Activated CD4-positive, alpha-beta memory T cell treated with anti-CD3 and anti-CD28 coated beads for 36 hours (primary cell): ENCODE measurements at regions not wholly inside any gene's neighbourhood (a gene's known extent, or its start where the extent isn't known, plus 50 kb on each side); places are given as distances from the start of the nearest gene placed in this dataset.

Experiments
- CTCF ChIA-PET: fragments of 350-600 bp; sonication (Branson Sonifier 250); formaldehyde crosslinking; loops from one replicate; lab custom pipeline; 2021; ENCODE audit warnings: antibody characterized with exemption, inconsistent platforms; lab: Charles Lee
- POLR2A ChIA-PET: fragments of 350-600 bp; sonication (Branson Sonifier 250); formaldehyde crosslinking; loops from one replicate; lab custom pipeline; 2021; ENCODE audit warnings: antibody characterized with exemption; lab: Charles Lee
- DNase-seq: peaks from one replicate; pipeline ENCODE4 v3.0.0-alpha.2; 2020
- H3K27ac Mint-ChIP-seq: one replicate; pipeline ENCODE4 v1.8.0; 2021; ENCODE audit warnings: mixed read lengths
- H3K27me3 Mint-ChIP-seq: one replicate; pipeline ENCODE4 v1.8.0; 2021; ENCODE audit warnings: mixed read lengths
- H3K36me3 Mint-ChIP-seq: one replicate; pipeline ENCODE4 v1.8.0; 2021; ENCODE audit warnings: mixed read lengths
- H3K4me1 Mint-ChIP-seq: one replicate; pipeline ENCODE4 v1.8.0; 2021; ENCODE audit warnings: low read depth, mixed read lengths
- H3K4me3 Mint-ChIP-seq: one replicate; pipeline ENCODE4 v1.8.0; 2021; ENCODE audit warnings: mild to moderate bottlenecking, mixed read lengths
- H3K9me3 Mint-ChIP-seq: one replicate; pipeline ENCODE4 v1.8.0; 2021; ENCODE audit warnings: mixed read lengths
- intact Hi-C: fragments of 100-400 bp; cut with micrococcal nuclease; formaldehyde crosslinking; loops from one replicate; pipeline ENCODE4 v1.15.1; 2023

DNA sequence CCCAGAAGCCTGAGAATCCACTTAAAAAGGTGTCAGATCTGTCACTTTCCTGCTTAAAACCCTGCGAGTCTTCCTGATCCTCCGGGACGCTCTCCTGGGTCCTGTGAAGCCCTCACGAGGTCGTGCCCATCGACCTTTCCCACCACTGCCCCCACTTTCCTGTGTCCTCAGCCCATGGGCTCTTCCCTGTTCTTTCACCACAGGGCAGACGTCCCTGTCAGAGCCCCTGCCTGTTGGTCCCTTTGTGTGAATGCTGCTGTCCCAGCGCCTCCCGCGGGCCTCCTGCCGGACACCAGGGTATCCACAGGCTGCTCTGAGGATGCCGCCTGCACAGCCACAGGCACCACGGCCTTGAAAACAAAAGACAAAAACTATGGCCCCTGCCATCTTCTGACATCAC, 125.6 kb downstream of the TMEM18 start:
- Mint-ChIP-seq H3K4me1 (no peaks in the 10 kb centered on the region), H3K27me3 (peaks cover 20% of the 10 kb centered on the region), H3K9me3 (no peaks in the 10 kb centered on the region), H3K27ac (no peak overlapping the region), H3K4me3 (no peak overlapping the region), H3K36me3 (no peaks in the 10 kb centered on the region)
- POLR2A ChIA-PET = no interaction called here
- no peak for DNase-seq
- intact Hi-C loops = no loop called here
- CTCF ChIA-PET = no interaction called here

DNA sequence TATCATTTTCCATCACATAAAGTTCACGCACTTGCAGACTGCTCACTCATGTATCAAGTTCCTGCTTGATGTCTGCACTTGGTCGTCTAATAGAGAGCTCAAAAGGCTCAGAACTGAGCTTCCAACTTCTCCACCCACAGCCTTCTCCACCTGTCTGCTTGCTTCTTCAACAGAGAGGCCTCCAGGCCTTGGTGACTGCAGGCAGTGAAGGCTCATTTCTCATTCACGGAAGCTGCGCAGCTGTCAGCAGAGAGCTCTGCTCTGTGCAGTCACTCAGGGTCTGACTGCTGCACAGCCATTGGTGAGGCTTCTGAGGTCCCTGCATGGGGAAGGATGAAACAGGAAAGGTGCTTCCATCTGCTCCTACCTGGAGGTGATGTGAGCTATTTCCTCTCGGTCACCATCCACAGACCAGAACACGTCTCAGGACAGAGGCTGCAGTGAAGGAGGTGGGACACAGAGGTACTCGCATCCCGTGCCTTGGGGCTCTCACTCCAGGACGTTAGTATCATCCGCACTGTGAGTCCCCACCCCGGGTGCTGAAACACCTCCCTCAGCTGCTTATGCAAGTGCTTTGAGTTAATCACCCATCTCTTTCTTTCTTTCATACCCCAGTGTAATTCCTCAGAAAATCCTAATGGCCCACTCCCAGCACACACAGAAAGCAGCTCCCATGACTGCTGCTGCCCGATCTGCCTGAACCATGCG, 126.2 kb downstream of the TMEM18 start:
- Mint-ChIP-seq H3K36me3 (no peaks in the 10 kb centered on the region), H3K4me3 (no peak overlapping the region), H3K4me1 (no peaks in the 10 kb centered on the region), H3K9me3 (no peaks in the 10 kb centered on the region), H3K27me3 (peaks cover 20% of the 10 kb centered on the region), H3K27ac (no peak overlapping the region)
- intact Hi-C loops = no loop called here
- DNase-seq = no peak
- ChIA-PET CTCF (no interaction called here), POLR2A (no interaction called here)

DNA sequence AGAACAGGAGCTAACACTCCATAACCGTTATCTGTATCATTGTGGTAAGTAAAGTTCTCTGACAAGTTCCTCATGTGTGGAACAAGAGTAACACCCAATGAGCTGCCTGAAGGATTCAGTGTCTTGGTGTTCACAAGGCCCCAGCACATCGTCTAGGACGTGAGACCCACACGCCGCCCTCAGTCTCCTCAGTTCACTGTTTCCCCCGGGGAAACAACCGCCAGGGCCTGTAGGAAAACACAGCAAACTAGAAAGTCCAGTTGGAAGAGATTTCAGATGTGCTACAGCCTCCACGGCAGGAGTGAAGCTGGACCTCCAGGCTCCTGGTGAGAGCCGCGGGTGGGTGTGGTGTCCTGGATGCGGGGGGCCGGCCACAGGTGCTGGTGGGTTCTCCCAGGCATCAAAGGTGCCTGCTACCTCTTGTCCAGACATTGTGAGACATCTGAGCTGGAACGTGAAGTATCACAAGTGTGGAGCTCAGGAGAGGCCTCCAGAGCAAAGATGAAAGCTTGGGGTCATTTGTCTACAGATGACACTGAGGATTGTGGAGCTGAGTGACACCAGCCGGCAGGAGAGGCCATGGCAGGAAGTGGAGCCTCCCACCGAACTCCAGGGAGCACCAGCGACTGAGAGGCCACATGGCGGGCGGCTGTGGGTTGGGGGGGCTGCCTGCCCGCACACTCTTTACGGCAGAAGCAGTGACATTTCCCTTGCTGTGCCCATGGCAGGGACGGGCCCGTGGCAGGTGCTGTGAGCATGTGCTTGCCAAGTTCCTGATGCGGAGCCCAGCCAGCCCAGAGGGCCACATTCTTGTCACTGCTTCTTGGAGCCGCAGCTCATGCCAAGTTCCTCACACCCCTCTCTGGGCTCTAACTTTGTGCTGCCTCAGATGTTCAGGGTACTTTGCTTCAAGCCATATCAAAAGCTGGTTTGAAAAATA, 131.2 kb downstream of the TMEM18 start:
- Mint-ChIP-seq H3K9me3 (no peaks in the 10 kb centered on the region), H3K4me3 (no peak overlapping the region), H3K36me3 (no peaks in the 10 kb centered on the region), H3K27me3 (peaks cover 27% of the 10 kb centered on the region), H3K27ac (no peak overlapping the region), H3K4me1 (no peaks in the 10 kb centered on the region)
- intact Hi-C loops = no loop called here
- no peak for DNase-seq
- ChIA-PET POLR2A (no interaction called here), CTCF (no interaction called here)

DNA sequence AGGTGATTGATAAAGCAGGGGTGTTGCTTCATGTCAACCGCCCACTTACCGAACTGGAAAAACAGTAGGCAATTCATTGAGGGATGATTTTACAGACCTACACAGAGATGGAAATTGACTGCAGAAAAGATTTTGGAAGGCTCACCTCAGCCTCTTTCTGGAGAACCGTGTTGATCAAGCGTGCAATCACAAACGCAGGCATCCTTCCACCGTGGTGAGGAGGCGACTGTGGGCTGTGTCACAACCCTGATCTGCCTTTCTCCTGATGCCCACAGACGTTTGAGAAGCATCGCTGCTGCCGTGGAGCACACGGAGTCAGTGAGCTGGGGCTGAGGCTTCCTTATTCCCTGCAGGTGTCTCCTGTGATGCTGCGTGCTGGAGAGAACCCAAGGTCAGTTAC, 132.0 kb downstream of the TMEM18 start:
- Mint-ChIP-seq H3K4me3 (no peak overlapping the region), H3K9me3 (no peaks in the 10 kb centered on the region), H3K27ac (no peak overlapping the region), H3K4me1 (no peaks in the 10 kb centered on the region), H3K36me3 (no peaks in the 10 kb centered on the region), H3K27me3 (peaks cover 27% of the 10 kb centered on the region)
- DNase-seq = no peak
- intact Hi-C loops = no loop called here
- ChIA-PET CTCF (no interaction called here), POLR2A (no interaction called here)

DNA sequence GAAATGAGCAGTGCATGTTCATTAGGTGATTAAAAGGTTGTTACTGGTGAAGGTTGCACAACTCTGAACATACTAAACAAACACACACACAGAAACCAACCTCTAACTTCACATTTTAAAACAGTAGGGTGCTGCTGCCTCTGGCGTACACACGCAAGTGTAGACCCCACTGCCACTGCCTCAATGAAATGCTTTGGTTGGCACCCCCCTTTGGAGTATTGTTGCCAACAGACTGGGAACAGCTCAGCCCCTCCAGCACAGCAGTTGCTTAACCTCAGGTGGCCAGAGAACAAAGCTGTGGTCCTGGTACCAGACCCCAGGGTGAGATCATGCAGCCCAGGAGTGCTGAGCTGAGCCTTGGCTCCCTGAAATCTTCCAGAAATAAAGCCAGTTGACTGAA, 138.6 kb downstream of the TMEM18 start:
- peaks cover 3% of the 10 kb centered on the region for H3K9me3 Mint-ChIP-seq
- no peaks in the 10 kb centered on the region for H3K4me1 Mint-ChIP-seq
- ChIA-PET POLR2A (no interaction called here), CTCF (no interaction called here)
- DNase-seq = no peak
- no peak overlapping the region for H3K4me3 Mint-ChIP-seq
- peaks cover 33% of the 10 kb centered on the region for H3K27me3 Mint-ChIP-seq
- intact Hi-C loops = no loop called here
- no peaks in the 10 kb centered on the region for H3K36me3 Mint-ChIP-seq
- no peak overlapping the region for H3K27ac Mint-ChIP-seq

DNA sequence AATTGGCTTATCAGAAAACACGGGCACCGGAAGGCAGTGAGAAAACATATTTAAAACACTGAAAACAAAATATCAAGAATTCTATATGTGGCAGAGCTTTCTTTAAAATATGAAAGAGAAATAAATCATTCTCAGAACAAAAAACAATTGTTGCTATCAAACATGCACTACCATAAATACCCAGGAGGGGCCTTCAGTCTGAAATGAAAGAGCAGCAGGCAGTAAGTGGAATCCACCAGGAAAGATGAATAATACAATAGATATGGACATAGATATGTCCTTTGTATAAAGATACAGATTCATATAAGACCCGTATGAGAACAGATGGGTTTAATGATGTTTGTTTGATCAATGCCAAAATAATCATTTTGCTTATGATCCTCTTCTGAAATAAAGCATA, 142.0 kb downstream of the TMEM18 start:
- intact Hi-C loops = no loop called here
- H3K36me3 Mint-ChIP-seq = no peaks in the 10 kb centered on the region
- DNase-seq = no peak
- ChIA-PET POLR2A (no interaction called here), CTCF (no interaction called here)
- peaks cover 10% of the 10 kb centered on the region for H3K9me3 Mint-ChIP-seq
- peaks cover 30% of the 10 kb centered on the region for H3K27me3 Mint-ChIP-seq
- H3K27ac Mint-ChIP-seq = no peak overlapping the region
- H3K4me1 Mint-ChIP-seq = no peaks in the 10 kb centered on the region
- H3K4me3 Mint-ChIP-seq = no peak overlapping the region

DNA sequence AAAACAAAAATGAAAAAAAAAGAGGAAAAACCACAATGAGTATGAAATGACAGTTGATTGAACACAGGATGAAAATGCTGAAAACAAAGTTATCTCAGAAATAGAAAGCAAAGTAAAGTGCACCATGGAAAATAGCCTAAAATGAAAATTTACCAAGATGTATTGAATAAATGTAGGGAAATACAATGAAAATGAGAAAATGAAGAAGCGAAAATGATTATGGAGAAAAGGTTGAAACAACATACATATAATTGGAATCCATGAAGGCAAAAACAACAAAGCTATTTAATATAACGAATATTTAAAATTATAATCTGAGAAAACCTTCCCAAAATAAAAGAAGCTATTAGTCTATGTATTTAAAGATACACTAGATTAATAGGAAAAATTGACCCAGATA, 147.4 kb downstream of the TMEM18 start:
- Mint-ChIP-seq H3K4me3 (no peak overlapping the region), H3K9me3 (peaks cover 10% of the 10 kb centered on the region), H3K27me3 (peaks cover 13% of the 10 kb centered on the region), H3K36me3 (no peaks in the 10 kb centered on the region), H3K4me1 (no peaks in the 10 kb centered on the region), H3K27ac (no peak overlapping the region)
- intact Hi-C loops = loop anchor here (1.0 kb wide), 1 partner anchor 108 kb away; no protein-coding TSS in a partner anchor
- ChIA-PET POLR2A (no interaction called here), CTCF (interaction anchor here (1.5 to 1.9 kb wide), 3 partner anchors 107 to 137 kb away, joined by 4 to 11 read pairs (median 6); no protein-coding TSS in a partner anchor)
- no peak for DNase-seq

DNA sequence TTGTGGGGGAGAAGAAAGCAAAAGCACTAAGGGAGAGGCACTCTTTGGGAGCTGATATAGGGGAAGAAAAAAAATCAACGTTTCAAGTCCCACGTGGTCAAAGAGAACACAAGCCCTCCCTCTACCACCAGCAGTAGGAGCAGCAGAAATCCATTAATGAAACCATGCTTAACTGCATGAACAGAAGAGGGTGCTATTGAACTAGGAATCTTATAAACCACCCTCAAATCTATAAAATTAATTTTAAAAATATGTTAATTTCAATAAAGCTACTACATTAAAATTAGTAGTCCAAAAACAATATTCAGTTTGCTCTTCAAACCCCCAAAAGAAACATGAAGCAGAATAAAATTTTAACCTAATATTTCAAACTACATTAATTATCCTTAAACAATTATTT, 147.8 kb downstream of the TMEM18 start:
- intact Hi-C loops = loop anchor here (1.0 kb wide), 1 partner anchor 109 kb away; no protein-coding TSS in a partner anchor
- Mint-ChIP-seq H3K36me3 (no peaks in the 10 kb centered on the region), H3K4me1 (no peaks in the 10 kb centered on the region), H3K27ac (no peak overlapping the region), H3K4me3 (no peak overlapping the region), H3K9me3 (peaks cover 10% of the 10 kb centered on the region), H3K27me3 (peaks cover 15% of the 10 kb centered on the region)
- ChIA-PET POLR2A (no interaction called here), CTCF (interaction anchor here (1.5 to 1.9 kb wide), 3 partner anchors 107 to 137 kb away, joined by 4 to 11 read pairs (median 6); no protein-coding TSS in a partner anchor)
- DNase-seq = no peak

DNA sequence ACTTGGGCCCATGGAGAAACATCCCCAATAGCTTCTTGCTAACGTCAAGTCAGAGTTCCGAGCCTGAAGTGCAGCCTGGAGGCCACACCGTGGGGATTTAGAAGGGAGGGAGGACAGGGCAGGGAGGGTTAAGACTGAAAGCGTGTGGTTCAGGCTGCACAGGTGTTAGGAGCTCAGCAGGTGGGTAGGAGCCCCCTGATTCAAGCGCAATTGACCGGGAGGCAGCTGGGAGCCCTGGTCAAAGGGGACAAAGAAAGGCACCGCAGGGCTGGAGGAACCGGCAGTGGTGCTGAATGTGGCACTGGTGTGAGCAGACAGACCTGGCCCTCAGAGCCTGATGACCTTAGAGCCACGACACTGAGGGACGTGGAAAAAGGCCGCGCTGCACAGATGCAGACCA, 149.6 kb downstream of the TMEM18 start:
- POLR2A ChIA-PET = no interaction called here

DNA sequence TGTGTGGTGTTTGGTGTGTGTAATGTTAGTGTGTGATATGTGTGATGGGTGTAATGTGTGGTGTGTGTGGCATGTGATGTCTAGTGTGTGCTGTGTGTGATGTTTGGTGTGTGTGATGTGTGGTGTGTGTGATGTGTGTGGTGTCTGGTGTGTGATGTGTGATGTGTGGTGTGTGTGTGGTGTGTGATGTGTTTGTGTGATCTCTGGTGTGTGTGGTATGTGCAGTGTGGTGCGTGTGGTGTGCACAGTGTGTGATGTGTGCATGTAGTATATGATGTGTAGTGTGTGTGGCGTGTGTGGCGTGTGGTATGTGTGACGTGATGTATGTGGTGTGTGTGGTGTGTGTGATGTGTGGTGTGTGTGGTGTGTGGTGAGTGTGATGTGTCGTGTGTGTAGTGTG, 150.3 kb downstream of the TMEM18 start:
- H3K9me3 Mint-ChIP-seq = peaks cover 7% of the 10 kb centered on the region
- ChIA-PET POLR2A (no interaction called here), CTCF (no interaction called here)
- no peak overlapping the region for H3K4me3 Mint-ChIP-seq
- H3K27me3 Mint-ChIP-seq = peaks cover 22% of the 10 kb centered on the region
- DNase-seq = no peak
- intact Hi-C loops = no loop called here
- no peak overlapping the region for H3K27ac Mint-ChIP-seq
- H3K36me3 Mint-ChIP-seq = no peaks in the 10 kb centered on the region
- H3K4me1 Mint-ChIP-seq = no peaks in the 10 kb centered on the region

More for the DNA sequence above, 149.6 kb downstream of the TMEM18 start:
- DNase-seq = no peak
- Mint-ChIP-seq H3K4me1 (no peaks in the 10 kb centered on the region), H3K4me3 (no peak overlapping the region), H3K36me3 (no peaks in the 10 kb centered on the region), H3K27ac (no peak overlapping the region), H3K9me3 (peaks cover 10% of the 10 kb centered on the region), H3K27me3 (peaks cover 21% of the 10 kb centered on the region)
- CTCF ChIA-PET = no interaction called here
- intact Hi-C loops = no loop called here

DNA sequence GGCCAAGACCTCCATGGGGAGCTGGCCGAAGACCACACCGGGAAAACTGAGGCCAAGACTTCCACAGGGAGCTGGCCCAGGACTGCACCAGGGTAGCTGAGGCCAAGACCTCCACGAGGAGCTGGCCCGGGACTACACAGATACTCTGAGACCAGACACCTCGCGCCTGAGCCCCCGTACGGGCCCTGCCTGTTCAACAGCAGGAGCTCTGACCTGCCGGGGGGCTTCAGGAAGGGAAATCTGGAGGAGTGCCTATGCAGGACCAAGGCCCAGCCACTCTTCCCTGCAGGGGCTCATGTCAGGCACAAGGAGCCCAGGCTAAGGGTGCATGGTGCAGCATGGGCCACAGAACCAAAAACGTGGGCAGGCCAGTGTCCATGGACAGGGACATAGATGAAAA, 151.6 kb downstream of the TMEM18 start:
- H3K27me3 Mint-ChIP-seq = peaks cover 18% of the 10 kb centered on the region
- H3K9me3 Mint-ChIP-seq = peaks cover 3% of the 10 kb centered on the region
- intact Hi-C loops = no loop called here
- no peak for DNase-seq
- no peaks in the 10 kb centered on the region for H3K36me3 Mint-ChIP-seq
- no peaks in the 10 kb centered on the region for H3K4me1 Mint-ChIP-seq
- ChIA-PET POLR2A (no interaction called here), CTCF (no interaction called here)
- no peak overlapping the region for H3K4me3 Mint-ChIP-seq
- no peak overlapping the region for H3K27ac Mint-ChIP-seq

DNA sequence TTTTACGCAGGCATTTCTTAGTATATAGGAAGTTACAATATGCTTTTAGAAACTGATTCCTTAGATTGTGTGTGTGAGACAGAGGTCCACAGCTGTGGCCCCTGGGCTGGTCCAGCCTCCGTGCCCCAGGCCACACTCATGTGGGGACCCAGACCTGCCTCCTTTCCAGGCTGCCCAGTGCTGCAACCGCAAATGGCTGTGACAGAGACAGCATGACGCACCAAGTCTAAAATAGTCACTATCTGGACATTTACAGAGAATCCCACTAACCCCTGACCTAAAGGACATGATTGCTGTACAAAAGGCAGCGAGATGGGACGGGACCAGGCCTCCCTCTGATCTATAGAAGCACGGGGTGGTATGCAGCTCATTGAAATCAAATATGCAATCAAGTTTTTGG, 152.2 kb downstream of the TMEM18 start:
- peaks cover 3% of the 10 kb centered on the region for H3K9me3 Mint-ChIP-seq
- no peaks in the 10 kb centered on the region for H3K4me1 Mint-ChIP-seq
- no peaks in the 10 kb centered on the region for H3K36me3 Mint-ChIP-seq
- no peak for DNase-seq
- ChIA-PET POLR2A (no interaction called here), CTCF (no interaction called here)
- H3K27me3 Mint-ChIP-seq = peaks cover 21% of the 10 kb centered on the region
- H3K4me3 Mint-ChIP-seq = no peak overlapping the region
- intact Hi-C loops = no loop called here
- H3K27ac Mint-ChIP-seq = no peak overlapping the region
